ENCODE measurements at regions not wholly inside any gene's neighbourhood (a gene's known extent, or its start where the extent isn't known, plus 50 kb on each side); places are given as distances from the start of the nearest gene placed in this dataset.

- CTCF ChIA-PET: no interaction called here
- BruUV-seq (replicated peaks): no TSS peak
- no peak overlapping the region for H3K4me3 ChIP-seq (replicated peaks in 1 of 3; ENCODE audit: insufficient read depth in 1 of 3, low read depth in 1 of 3, low read length in 3 of 3)
- POLR2A ChIA-PET: no interaction called here
- H3K27me3 ChIP-seq (ENCODE audit: control insufficient read depth in 2 of 2, insufficient read depth in 2 of 2, low read length in 2 of 2): no peaks in the 10 kb centered on the region
- DNase-seq (ENCODE audit: low read depth, low spot score) (no peak), FAIRE-seq (no peak)
- H3K79me2 ChIP-seq (ENCODE audit: control insufficient read depth, insufficient read depth, low read length): no peaks in the 10 kb centered on the region
- H3K36me3 ChIP-seq (ENCODE audit: control insufficient read depth in 2 of 2, extremely low read depth in 1 of 2, insufficient read depth in 2 of 2, low read length in 2 of 2): no peaks in the 10 kb centered on the region
- H2AFZ ChIP-seq (ENCODE audit: low read depth, low read length): no peak overlapping the region
- H3K4me2 ChIP-seq (ENCODE audit: insufficient read depth, low read length): no peak overlapping the region
- H4K20me1 ChIP-seq (replicated peaks; ENCODE audit: control insufficient read depth, extremely low read depth, insufficient read depth, low read length): no peaks in the 10 kb centered on the region
- H3K4me1 ChIP-seq (ENCODE audit: control insufficient read depth, extremely low read depth, insufficient read depth, low read length): no peaks in the 10 kb centered on the region
- no peaks in the 10 kb centered on the region for H3K9me1 ChIP-seq (replicated peaks; ENCODE audit: control insufficient read depth, extremely low read depth, insufficient read depth, low read length)
- intact Hi-C loops (cut with micrococcal nuclease): no loop called here
- dilution Hi-C loops (cut with MboI; ENCODE audit: extremely low pct_ligation_motif_present, low sequenced_read_pairs): no loop called here
- peaks cover 2% of the 10 kb centered on the region for H3K9me3 ChIP-seq (replicated peaks; ENCODE audit: control insufficient read depth, insufficient read depth, low read length)
- no peak overlapping the region for H3K9ac ChIP-seq (replicated peaks; ENCODE audit: extremely low read depth, insufficient read depth, low read length)
- TF ChIP-seq GATA2 (IDR thresholded peaks at IDR 0.05; ENCODE audit: insufficient read depth, insufficient read length, low read depth, low read length): no peak
- H3K27ac ChIP-seq (ENCODE audit: insufficient read depth, low read depth, low read length): no peak overlapping the region
Measured at GRCh38 chr7:156056534-156056933, 244.3 kb upstream of the SHH start.

- no peak for TF ChIP-seq CTCF (IDR thresholded peaks at IDR 0.05; ENCODE audit: extremely low read depth in 1 of 2, insufficient read depth in 1 of 2, low read depth in 1 of 2, low read length in 2 of 2)
- no peak for TF ChIP-seq EZH2 (IDR thresholded peaks at IDR 0.05; ENCODE audit: borderline replicate concordance, low read depth, low read length, severe bottlenecking)
- TF ChIP-seq POLR2A (IDR thresholded peaks at IDR 0.05; ENCODE audit: low read depth, low read length): no peak
- H2AFZ ChIP-seq (ENCODE audit: low read depth, low read length): no peak overlapping the region
- POLR2A ChIA-PET: no interaction called here
- CTCF ChIA-PET: no interaction called here
- H3K4me3 ChIP-seq (replicated peaks in 1 of 3; ENCODE audit: insufficient read depth in 1 of 3, low read depth in 1 of 3, low read length in 3 of 3): no peak overlapping the region
- intact Hi-C loops (cut with micrococcal nuclease) (no loop called here), dilution Hi-C loops (cut with MboI; ENCODE audit: extremely low pct_ligation_motif_present, low sequenced_read_pairs) (no loop called here)
- no peak for DNase-seq (ENCODE audit: low read depth, low spot score)
- H3K9ac ChIP-seq (replicated peaks; ENCODE audit: extremely low read depth, insufficient read depth, low read length): no peak overlapping the region
- H3K79me2 ChIP-seq (ENCODE audit: control insufficient read depth, insufficient read depth, low read length): no peaks in the 10 kb centered on the region
- no peak for FAIRE-seq
- no peaks in the 10 kb centered on the region for H3K36me3 ChIP-seq (ENCODE audit: control insufficient read depth in 2 of 2, extremely low read depth in 1 of 2, insufficient read depth in 2 of 2, low read length in 2 of 2)
- H4K20me1 ChIP-seq (replicated peaks; ENCODE audit: control insufficient read depth, extremely low read depth, insufficient read depth, low read length): no peaks in the 10 kb centered on the region
- H3K4me1 ChIP-seq (ENCODE audit: control insufficient read depth, extremely low read depth, insufficient read depth, low read length): no peaks in the 10 kb centered on the region
- no peak overlapping the region for H3K27ac ChIP-seq (ENCODE audit: insufficient read depth, low read depth, low read length)
- H3K9me1 ChIP-seq (replicated peaks; ENCODE audit: control insufficient read depth, extremely low read depth, insufficient read depth, low read length): no peaks in the 10 kb centered on the region
- H3K27me3 ChIP-seq (ENCODE audit: control insufficient read depth in 2 of 2, insufficient read depth in 2 of 2, low read length in 2 of 2): no peaks in the 10 kb centered on the region
- no peaks in the 10 kb centered on the region for H3K9me3 ChIP-seq (replicated peaks; ENCODE audit: control insufficient read depth, insufficient read depth, low read length)
- no peak overlapping the region for H3K4me2 ChIP-seq (ENCODE audit: insufficient read depth, low read length)
- BruUV-seq (replicated peaks): no TSS peak
Measured at GRCh38 chr7:156055206-156055822, 243.1 kb upstream of the SHH start.
